ENCODE measurements at regions not wholly inside any gene's neighbourhood (a gene's known extent, or its start where the extent isn't known, plus 50 kb on each side); places are given as distances from the start of the nearest gene placed in this dataset.
"Not testable (repeated sequence)": the region's sequence is repeated elsewhere in the genome, so short reads cannot be mapped to it uniquely, and the experiment has no call there.

DNA sequence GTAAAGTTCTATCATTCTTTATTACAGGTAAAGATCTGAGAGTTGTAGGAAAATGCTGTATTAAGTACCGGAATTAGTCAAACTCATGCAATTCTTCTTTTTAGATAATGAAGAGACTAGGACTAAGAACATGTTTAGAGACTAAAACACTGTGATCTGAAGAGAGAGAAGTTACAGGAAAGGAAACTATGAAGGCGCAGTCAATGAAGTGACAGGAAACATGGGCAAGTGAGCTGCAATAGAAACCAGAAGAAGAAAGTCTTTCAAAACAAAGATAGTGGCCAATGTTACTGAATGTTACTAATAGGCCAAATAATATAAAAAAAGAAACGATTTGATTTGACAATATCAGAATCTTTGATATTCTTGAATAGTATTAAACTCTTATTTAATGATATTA is 659.4 kb upstream of the RGS18 start:
- Histone ChIP-seq H3K4me1 (ENCODE audit: insufficient read depth, poor library complexity, severe bottlenecking) (peaks cover 4% of the 10 kb centered on the region), H3K27me3 (ENCODE audit: insufficient read depth, poor library complexity, severe bottlenecking) (peaks cover 3% of the 10 kb centered on the region), H3K4me3 (ENCODE audit: severe bottlenecking) (no peak overlapping the region), H3K36me3 (ENCODE audit: low read depth) (no peaks in the 10 kb centered on the region), H3K27ac (ENCODE audit: poor library complexity, severe bottlenecking) (no peak overlapping the region), H3K9me3 (ENCODE audit: severe bottlenecking) (no peaks in the 10 kb centered on the region)
- TF ChIP-seq, protein P1, sequence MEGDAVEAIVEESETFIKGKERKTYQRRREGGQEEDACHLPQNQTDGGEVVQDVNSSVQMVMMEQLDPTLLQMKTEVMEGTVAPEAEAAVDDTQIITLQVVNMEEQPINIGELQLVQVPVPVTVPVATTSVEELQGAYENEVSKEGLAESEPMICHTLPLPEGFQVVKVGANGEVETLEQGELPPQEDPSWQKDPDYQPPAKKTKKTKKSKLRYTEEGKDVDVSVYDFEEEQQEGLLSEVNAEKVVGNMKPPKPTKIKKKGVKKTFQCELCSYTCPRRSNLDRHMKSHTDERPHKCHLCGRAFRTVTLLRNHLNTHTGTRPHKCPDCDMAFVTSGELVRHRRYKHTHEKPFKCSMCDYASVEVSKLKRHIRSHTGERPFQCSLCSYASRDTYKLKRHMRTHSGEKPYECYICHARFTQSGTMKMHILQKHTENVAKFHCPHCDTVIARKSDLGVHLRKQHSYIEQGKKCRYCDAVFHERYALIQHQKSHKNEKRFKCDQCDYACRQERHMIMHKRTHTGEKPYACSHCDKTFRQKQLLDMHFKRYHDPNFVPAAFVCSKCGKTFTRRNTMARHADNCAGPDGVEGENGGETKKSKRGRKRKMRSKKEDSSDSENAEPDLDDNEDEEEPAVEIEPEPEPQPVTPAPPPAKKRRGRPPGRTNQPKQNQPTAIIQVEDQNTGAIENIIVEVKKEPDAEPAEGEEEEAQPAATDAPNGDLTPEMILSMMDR (IDR thresholded peaks at IDR 0.05; ENCODE audit: poor library complexity, severe bottlenecking): no peak
- DNase-seq (ENCODE audit: low spot score) (no peak), ATAC-seq (ENCODE audit: low read depth) (no peak)

DNA sequence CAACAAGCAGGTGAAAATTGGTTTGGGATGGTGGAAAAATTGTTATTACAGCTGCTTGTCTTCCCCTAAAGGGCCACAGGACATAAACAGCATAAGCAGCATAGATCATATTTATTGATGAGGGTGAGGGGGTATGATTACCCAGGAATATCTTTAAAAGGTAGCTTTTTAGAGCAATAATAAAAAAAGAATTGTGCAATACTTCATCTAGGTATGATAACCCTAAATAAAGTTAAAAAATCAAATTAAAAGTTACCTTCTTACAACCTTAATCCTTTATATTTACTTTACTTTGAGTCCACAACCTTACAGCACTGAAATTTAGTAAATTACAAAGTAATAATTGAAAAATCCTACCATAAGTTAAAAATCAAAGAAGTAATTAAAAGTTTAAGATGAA is 653.3 kb upstream of the RGS18 start:
- ATAC-seq (ENCODE audit: low read depth) (no peak), DNase-seq (ENCODE audit: low spot score) (no peak)
- TF ChIP-seq, protein P1 (IDR thresholded peaks at IDR 0.05; ENCODE audit: poor library complexity, severe bottlenecking): no peak
- Histone ChIP-seq H3K9me3 (ENCODE audit: severe bottlenecking) (no peaks in the 10 kb centered on the region), H3K27me3 (ENCODE audit: insufficient read depth, poor library complexity, severe bottlenecking) (peaks cover 3% of the 10 kb centered on the region), H3K4me1 (ENCODE audit: insufficient read depth, poor library complexity, severe bottlenecking) (no peaks in the 10 kb centered on the region), H3K4me3 (ENCODE audit: severe bottlenecking) (no peak overlapping the region), H3K27ac (ENCODE audit: poor library complexity, severe bottlenecking) (no peak overlapping the region), H3K36me3 (ENCODE audit: low read depth) (no peaks in the 10 kb centered on the region)

DNA sequence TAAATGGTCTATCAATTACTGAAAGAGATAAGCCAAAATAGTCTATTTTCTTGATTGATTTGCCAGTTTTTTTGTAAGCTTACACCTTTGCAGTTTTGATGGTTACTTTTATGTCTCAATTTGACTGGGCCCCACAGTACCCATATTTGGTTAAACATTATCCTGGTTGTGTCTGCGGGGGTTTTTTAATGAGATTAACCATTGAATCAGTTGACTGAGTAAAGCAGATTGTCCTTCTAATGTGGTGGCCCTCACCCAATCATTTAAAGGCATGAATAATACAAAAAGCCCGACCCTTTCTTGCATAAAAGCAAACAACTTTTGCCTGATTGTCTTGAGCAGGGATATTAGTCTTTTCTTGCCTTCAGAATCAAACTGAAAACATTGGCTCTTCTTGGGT is 650.0 kb upstream of the RGS18 start:
- Histone ChIP-seq H3K27ac (ENCODE audit: poor library complexity, severe bottlenecking) (no peak overlapping the region), H3K4me1 (ENCODE audit: insufficient read depth, poor library complexity, severe bottlenecking) (no peaks in the 10 kb centered on the region), H3K27me3 (ENCODE audit: insufficient read depth, poor library complexity, severe bottlenecking) (no peaks in the 10 kb centered on the region), H3K4me3 (ENCODE audit: severe bottlenecking) (no peak overlapping the region), H3K9me3 (ENCODE audit: severe bottlenecking) (no peaks in the 10 kb centered on the region), H3K36me3 (ENCODE audit: low read depth) (no peaks in the 10 kb centered on the region)
- no peak for DNase-seq (ENCODE audit: low spot score)
- no peak for ATAC-seq (ENCODE audit: low read depth)
- TF ChIP-seq, protein P1 (IDR thresholded peaks at IDR 0.05; ENCODE audit: poor library complexity, severe bottlenecking): no peak

DNA sequence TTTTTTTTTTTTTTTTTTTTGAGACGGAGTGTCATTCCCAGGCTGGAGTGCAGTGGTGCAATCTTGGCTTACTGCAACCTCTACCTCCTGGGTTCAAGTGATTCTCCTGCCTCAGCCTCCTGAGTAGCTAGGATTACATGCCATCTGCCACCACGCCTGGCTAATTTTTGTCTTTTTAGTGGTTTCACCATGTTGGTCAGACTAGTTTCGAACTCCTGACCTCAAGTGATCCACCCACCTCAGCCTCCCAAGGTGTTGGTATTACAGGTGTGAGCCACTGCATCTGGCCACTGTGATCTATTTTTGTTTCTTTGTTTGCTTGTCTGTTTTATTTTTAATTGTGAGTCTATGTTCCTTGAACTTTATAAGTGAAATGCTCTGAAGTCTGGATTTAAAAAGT is 646.8 kb upstream of the RGS18 start:
- not testable (repeated sequence) for DNase-seq (ENCODE audit: low spot score); H3K36me3 ChIP-seq (ENCODE audit: low read depth); H3K9me3 ChIP-seq (ENCODE audit: severe bottlenecking); ATAC-seq (ENCODE audit: low read depth); H3K4me1 ChIP-seq (ENCODE audit: insufficient read depth, poor library complexity, severe bottlenecking); H3K27me3 ChIP-seq (ENCODE audit: insufficient read depth, poor library complexity, severe bottlenecking); H3K4me3 ChIP-seq (ENCODE audit: severe bottlenecking); H3K27ac ChIP-seq (ENCODE audit: poor library complexity, severe bottlenecking)

DNA sequence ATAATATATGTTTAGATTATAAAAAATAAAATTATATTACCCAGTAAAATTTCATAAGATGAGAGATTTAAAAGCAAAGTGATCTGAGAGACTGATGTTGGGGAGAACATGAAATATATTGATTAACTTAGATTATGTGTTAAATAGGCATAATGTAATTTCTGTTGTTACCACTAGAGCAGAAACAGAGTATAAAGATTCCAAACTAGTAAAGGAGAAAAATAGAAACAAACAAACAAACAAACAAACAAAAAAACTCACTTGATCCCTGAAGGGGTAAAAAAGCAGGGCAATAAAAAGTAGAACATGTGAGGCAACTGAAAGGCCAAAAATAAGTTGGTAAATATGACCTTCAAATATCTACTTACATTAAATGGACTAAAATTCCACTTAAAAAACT is 640.4 kb upstream of the RGS18 start:
- Histone ChIP-seq H3K9me3 (ENCODE audit: severe bottlenecking) (no peaks in the 10 kb centered on the region), H3K27me3 (ENCODE audit: insufficient read depth, poor library complexity, severe bottlenecking) (peaks cover 13% of the 10 kb centered on the region), H3K36me3 (ENCODE audit: low read depth) (no peaks in the 10 kb centered on the region), H3K27ac (ENCODE audit: poor library complexity, severe bottlenecking) (no peak overlapping the region), H3K4me1 (ENCODE audit: insufficient read depth, poor library complexity, severe bottlenecking) (no peaks in the 10 kb centered on the region), H3K4me3 (ENCODE audit: severe bottlenecking) (no peak overlapping the region)
- ATAC-seq (ENCODE audit: low read depth) (no peak), DNase-seq (ENCODE audit: low spot score) (no peak)
- TF ChIP-seq, protein P1 (IDR thresholded peaks at IDR 0.05; ENCODE audit: poor library complexity, severe bottlenecking): no peak
